ENCODE measurements at regions not wholly inside any gene's neighbourhood (a gene's known extent, or its start where the extent isn't known, plus 50 kb on each side); places are given as distances from the start of the nearest gene placed in this dataset.

DNA sequence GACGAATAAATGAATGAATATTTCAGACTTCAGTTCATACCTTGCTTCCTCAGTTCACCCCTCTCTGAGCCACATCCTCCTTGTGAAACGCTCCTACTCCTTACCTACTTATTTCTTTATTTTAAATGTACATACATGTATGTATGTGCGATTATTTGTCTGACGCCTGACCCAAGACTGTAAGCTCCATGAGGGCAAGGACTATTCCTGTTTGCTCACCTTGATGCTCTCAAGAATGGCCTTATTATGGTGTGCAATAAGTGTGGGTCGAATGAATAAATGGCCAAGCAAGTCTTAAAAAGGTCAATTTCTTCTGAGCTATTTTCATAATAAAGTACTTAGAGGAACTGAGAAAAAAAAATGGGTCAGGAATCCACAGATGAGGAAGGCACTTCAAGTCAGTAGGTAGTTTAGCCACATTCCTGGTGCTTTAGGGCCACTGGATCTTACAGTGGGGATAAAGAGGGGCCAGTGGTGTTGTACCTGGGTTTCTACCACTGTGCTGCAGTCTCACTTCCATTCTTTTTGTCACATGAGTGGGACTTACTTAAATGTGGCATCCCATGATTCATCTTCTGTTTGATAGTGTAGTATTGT, 74.7 kb downstream of the SDC1 start:
- no peak for DNase-seq (ENCODE audit: low spot score)

DNA sequence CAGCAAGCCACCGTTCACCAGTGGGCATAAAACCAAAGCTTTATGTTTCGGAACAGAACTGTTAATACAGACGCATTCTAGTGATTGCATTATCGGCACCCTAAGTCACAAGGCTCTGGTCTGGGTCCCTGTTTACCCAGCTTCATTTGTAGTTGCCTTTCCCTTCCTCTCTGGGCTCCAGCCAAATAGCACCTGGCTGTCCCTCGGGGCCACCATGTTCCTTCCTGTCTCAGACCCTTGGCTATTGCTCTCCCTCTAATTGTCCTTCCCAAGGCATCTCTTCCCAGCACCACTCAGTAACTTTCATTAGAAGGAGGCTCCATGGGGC, 75.3 kb downstream of the SDC1 start:
- no peak for DNase-seq (ENCODE audit: low spot score)

DNA sequence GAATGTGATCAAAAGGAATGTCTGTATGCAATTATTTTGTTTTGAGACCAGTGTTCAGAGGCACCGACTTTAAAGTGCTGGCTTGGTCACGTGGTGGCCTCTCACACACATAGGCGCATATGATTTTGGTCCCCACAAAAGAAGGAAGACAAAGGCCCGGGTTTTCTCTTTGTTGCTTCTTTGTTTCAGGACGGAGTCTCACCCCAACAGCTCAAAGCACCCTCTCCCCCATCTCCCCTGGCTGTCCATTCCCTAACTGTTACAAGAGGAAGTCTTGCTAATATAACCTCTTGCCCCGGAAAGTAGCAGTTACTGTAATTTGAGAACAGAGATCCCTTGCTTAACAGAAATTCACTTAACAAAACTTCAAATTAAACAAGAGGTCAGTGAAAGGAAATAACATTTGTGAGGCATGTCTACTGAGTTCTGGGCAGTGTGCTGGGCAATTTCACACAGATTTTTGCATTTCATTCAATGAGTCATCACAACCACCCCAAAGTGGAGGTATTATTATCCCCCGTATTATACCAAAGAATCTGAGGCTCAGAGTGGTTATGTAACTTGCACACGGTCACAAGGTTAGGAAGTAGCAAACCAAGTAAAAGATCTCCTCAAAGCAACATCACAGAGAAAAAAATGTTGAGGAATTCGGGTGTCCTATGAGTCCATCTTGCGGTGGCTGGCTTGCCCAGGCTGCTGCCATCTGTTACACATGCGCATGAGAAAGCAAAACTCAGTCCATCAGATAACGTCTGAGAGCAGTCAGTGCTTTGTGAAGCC, 75.8 kb downstream of the SDC1 start:
- no peak for DNase-seq (ENCODE audit: low spot score)

DNA sequence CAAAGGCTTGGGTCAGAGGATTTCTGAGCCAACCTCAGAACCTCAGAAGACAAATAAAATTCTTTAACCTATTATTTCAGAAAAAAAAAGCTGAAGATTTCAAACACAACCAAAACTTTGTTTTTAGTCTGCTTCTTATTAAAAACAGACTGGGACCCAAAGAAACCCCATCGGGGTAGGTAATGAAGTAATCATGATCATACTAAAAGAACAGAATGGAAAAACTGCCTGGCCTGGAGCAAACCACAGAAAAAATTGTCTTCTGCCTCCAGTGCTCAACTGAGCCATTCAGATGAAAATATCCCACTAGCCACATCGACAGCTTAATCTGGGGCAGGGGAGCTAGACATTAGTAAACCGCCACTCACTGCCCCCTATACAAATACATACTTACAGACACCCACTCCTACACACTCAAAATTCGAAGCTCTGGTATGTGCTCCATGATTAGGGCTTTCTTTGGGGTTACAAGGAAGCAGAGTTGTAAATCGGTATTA, 76.5 kb downstream of the SDC1 start:
- DNase-seq (ENCODE audit: low spot score) = no peak

DNA sequence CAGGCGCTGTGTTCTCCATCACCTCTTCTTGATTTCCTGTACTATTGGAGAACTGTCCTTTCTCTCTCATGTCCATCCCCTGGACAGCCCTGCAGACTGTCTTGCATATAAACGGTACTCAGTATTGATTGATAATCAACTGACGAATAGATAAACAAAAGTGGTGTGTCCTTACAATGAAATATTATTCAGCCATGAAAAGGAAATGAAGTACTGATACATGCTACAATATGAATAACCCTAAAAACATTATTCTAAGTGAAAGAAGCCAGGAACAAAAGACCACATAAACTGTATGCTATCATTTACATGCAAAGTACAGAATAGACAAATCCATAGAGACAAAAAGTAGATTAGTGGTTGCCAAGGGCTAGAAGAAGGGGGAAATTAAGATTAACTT, 77.6 kb downstream of the SDC1 start:
- DNase-seq (ENCODE audit: low spot score) = no peak

DNA sequence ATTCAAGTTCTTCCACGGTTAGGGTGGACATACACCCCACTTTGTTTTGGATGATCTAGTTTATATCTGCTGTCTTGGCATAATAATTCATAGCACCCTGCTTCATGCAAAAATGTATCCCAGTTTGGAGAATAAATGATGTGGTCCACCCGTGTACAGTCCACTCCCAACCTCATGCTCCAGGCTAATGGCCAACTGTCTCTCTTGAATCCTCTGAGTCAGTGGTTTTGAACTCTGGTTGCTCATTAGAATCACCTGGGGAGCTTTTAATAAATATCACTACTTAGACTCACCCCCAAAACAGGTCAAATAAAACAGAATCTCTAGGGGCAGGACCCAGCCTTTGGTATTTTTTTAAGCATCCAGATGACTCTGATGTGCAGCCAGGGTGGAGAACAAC, 78.5 kb downstream of the SDC1 start:
- no peak for DNase-seq (ENCODE audit: low spot score)

DNA sequence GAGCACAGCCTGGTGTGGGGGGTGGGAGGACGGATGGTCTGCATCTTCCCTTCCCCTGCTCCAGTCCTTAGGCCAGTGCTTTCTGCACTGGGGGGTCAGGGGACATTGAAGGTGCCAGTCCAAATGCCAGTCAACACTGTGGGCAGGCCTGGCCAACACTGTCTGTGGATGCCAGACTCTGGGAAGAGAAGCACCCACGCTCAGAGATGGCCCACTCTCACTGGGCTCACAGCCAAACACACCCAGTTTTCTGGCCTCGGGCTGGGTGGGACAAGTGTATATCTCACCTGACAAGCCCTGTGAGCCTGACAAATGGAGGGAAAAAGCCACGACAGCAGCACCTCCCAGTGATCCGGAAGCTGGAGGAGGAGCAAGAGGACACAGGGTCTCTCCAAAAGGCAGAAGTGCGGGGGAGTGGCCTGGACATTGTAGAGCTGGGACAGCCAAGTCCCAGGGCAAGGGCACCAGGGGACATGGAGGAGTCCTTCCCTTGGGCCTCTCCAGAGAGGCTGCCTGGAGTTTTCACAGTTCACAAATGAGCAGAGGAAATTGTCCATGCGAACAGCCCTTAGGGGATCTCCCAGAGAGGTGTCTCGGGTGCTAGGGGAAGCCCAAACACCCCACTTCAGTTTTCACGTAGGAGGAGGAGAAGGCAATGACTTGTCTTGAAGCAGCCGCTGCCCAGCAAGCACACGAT, 79.3 kb downstream of the SDC1 start:
- DNase-seq (ENCODE audit: low spot score) = no peak

DNA sequence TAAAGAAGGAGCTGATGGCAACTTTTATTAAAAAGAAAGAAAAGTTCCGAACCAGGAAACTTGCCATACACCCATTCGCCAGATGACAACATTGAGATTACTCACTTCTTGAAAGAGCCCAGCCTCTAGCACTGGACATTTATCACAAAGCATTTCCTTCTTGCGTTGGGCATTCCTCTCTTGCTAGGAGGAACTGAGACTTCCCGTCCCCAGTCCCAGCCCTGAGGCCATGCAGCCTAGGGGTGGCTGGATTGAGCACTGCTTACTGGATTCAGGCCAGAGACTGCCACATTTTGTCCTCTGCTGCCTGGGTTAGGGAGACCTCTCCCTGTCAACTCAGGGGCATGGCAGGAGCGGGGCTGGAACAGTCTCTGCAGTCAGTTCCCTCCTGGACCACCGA, 80.1 kb downstream of the SDC1 start:
- DNase-seq (ENCODE audit: low spot score) = no peak

DNA sequence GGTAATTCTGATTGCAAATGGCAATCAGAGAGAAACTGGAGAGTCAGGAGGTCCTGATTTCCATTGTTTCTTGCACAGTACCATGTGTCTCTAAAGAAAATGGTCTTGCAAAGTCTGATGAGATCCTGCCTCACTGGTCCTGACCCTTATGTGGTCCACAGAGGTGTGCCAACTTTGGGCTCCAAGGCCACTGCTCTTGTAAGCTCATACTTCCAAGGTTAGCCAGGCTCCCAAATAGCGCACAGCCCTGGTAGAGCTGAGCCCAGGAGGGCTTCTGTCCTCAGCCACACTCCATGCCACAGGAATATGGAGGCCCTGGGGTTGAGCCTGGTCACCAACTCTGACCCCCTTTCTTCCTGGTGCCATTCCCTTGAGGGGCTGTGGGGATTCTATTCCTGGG, 80.7 kb downstream of the SDC1 start:
- DNase-seq (ENCODE audit: low spot score) = no peak

DNA sequence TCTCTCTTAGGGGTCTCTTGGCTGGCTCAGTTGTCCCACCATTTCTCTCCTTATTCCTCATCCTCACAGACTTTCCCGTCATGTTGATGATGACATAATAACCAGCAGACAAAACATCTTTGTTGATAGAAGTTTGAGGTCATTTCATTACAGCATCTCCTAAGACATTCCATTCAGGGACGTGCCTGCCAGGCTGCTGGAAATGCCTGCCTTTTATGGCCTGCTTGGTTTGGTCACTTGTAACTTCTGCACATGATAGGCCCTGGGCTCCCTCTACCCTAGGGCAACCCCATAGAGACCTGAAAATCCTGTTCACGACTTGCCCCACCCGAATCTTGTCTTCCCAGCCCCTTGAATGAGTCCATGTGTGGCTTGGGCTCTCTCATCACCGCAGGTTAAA, 81.7 kb downstream of the SDC1 start:
- DNase-seq (ENCODE audit: low spot score) = no peak

DNA sequence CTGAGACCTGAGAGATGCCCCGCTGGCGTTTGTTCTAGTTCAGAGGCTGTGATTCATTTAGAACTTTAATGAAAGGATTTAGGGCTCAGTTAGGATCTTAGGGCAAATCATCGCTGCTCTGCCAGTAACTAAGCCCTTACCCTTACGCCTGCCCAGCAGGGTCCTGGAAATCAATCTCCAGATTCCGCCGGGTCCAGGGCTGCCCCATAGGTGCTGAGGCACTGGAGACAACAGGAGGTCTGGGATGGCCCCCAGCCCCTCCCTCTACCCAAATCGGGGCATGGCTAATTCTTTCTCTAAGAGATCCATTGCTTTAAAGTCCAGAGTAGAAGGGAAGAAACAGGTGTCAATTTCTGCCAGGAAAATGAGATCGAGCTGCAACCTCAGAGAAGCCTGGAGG, 83.1 kb downstream of the SDC1 start:
- DNase-seq (ENCODE audit: low spot score) = no peak

DNA sequence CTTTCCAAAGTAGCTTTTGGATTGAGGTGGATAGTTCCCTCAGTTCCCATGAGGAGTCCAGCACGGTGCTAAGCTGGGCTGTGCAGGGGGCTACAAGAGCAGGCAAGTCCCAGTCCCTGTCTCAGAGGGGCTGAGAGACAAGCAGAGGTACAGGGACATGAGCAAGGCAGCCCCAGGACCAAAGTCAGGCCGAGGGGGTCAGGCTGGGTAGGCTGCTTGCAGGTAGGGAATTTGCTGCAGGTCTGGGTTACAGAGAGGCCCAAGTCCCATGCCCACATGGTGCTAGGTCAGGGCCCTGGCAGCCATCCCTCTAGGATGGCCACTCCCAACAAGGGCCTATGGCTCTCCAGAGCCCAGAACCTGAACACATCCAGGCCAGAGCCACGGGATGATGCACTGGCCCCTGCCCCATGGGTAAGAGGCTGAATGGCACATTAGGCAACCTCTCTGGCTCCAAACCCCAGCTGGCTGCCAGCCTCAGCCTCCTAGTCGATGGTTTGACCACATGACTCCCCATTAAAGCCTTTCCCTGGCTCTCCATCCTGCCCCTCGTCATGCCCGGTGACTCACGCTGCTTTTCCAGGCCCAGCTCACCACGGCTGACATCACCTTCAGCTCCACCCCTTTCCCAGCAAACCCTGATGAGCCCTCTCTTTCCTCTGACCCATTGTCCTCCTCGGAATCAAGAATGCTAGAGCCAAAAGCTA, 83.7 kb downstream of the SDC1 start:
- no peak for DNase-seq (ENCODE audit: low spot score)

DNA sequence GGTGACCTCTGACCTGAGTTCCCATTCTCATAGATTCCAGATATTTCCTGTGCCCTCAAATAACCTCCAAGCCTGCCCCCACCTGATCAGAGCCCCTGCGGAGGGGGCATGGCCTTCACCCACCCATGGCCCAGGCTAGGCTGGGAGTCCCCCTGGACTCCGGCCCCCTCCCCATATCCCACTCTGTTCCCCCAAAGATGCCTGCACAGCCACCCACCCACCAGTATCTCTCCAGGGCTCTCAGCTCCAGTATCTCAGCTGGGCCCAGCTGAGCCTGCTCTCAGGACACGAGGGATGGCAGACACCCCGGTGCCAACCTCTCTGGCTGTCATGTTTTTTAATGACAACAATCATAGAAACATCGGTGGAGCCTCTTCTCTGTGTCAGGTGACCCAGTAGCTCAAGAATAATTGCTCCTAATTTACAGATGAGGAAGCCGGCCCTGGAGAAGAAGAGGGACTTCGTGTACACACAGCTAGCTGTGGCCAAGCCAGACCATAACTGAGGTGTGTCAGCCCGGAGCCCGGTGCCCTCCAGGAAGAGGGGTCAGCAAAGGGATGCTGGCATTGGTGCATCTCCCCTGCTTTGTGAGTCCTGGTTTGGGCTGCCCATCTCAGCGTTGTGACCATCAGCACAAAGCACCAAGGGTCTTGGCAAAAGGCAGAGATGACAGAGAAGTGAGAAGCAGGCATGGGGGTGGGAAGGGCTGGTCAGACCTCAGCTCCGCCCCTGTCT, 84.4 kb downstream of the SDC1 start:
- no peak for DNase-seq (ENCODE audit: low spot score)

DNA sequence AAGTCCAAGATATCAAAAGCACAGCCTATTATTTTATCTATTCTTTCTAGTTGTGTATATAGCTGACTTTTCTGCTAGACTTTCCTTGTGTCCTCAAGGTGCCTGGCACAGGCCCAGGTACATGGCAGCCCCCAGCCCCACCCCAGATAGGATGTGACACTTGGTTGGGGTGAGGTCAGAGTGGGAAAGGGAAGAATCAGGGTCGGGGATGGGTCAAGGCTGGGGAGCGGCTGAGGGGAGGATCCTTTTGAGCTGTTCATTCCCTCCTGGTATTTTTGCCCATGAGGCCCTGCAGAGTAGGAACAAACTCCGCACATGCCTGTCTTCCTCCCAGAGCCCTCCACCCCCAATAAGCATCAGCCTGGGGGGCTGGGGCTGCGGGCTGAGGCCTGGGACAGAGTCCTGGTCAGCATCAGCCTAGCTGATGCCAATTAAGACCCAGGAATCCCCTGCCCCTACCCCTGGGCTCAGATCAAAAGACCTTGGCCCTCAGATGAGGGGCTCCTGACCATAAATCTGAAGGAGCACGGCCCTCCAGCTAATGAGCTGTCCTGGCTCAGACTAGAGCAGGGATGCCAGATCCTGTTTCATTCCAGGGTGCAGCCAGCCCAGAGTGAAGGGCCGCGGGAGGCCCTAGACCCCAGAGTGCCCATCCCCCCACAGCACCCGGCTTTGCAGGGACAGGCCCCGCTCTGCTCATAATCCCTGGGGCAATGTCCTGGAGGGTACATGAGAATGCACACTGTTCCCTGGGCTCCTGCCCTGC, 85.3 kb downstream of the SDC1 start:
- no peak for DNase-seq (ENCODE audit: low spot score)

DNA sequence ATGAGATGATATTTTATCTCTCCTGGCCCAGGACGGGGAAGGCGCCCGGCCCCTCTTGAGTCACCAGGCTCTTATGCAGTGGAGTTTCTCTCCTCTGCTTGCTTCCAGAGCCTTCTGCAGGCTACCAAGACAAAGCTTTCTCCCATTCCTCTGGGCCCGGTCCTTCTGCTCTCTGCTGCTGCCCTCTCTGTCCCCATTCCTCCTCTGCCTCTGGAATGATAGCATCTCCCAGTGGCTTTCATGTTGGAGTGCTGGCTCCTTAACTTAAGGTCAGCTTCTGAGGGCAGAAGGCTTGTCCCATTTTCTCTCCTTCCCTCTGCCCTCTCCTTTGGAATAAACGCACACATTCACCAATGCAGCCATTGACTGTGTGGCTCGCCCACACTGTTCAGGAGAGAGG, 86.2 kb downstream of the SDC1 start:
- DNase-seq (ENCODE audit: low spot score) = no peak

DNA sequence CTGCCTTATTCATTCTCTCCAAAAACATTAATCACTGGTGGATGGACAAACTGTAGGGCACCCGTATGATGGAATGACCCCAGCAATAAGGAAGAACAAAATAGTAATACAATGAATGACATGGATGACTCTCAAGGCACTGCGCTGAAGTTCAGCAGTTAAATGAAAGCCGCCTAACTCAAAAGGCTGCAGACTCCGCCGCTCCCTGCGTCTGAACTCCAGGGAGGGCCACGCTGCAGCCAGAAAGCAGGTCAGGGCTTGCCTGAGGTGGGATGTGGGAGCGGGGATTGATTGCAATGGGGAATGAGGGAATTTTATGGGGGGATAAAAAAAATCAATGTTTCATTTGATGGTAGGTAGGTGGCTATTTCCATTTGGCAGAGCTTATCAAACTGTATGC, 86.5 kb upstream of the LAPTM4A start:
- no peak for DNase-seq (ENCODE audit: low spot score)

DNA sequence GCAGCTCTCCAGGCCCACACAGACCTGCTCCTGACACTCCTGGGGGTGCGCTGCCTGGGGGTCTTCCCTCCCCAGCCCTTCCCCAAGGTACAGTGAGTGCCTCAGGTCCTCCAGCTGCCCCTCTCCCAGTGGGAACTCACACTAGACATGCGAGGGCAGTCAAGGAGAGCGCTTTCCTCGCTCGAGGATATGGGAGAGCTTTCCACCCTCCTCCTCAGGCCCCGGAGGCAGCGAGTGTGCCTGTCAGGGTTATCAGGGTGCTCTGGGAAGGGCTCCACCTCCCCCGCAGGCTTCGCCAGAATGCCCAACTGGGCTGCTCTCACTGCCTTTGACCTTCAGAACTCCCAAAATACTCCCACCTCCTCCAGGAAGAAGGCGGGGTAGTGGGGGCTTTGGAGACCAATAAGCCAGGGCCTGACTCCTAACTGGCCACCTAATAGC, 85.7 kb upstream of the LAPTM4A start:
- DNase-seq (ENCODE audit: low spot score) = no peak

DNA sequence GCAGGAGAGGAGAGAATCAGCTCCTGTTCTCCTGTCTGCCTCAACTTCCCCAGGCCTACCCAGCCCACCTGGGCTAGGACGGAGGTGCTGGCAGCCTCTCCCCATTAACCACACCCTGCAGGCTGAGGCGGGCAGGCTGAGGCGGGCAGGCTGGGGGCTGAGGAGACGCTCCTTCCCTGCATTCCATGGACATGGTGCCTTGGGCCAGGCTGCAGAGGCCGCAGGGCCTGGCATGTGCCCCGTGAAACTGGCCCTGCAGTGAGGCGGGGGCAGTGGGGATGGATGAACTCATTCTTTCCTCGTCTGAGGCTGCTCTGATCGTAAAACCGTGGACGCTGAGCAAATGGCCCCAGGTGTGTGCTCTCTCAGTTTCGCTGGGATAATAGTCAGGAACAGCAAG, 84.7 kb upstream of the LAPTM4A start:
- no peak for DNase-seq (ENCODE audit: low spot score)

DNA sequence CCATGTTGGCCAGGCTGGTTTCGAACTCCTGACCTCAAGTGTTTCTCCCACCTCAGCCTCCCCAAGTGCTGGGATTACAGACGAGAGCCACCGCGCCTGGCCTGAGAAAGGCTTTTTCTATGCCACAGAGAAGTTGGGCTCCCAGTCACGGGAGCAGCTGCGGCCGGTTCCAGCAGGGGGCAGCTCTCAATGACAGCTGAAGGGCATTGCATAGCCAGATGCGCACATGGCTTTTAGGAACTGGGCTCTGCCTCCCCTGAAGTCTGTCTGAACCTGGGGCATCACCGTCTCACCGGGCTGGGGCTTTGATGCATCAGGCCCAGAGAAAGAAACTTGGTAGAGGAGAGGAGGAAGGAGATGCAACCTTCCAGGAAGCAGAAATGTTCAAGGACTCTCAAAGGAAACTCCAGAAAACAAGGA, 84.2 kb upstream of the LAPTM4A start:
- DNase-seq (ENCODE audit: low spot score) = peak; percentile 9

DNA sequence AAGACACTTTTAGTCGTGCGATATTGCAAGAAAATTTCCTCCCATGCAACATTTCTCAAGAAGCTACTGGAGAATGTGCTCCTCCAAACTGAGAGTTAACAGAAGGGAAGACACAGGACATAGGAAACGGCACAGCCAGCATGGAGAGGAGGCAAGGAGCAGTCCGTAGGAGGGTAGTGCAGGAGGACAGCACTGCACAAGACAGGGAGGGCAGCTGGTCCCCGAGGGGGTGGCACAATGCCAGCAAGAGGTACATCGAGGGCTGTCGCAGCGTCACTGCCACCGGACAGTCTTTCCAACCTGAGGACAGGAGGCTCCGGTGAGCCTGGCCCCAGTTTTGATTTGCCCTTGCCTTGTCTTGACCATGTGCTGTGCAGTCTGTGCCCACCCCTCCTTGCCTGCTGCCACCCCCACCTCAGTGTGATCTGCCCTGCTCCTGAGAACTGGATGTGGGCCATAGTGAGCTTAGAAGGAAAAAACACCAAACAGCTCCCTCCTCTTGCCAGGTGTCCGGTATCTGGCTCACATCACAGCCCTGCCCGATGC, 81.6 kb upstream of the LAPTM4A start:
- DNase-seq (ENCODE audit: low spot score) = no peak
